K562 (cell line): ENCODE measurements at regions not wholly inside any gene's neighbourhood (a gene's known extent, or its start where the extent isn't known, plus 50 kb on each side); places are given as distances from the start of the nearest gene placed in this dataset.

Experiments
- ATAC-seq: fragments of 200-7000 bp; cut with Tn5 transposase; 3 replicates; pipeline ENCODE4 v1.9.1; 2020; ENCODE audit warnings: moderate library complexity
- BruUV-seq: library from RNA; stranded (reverse); fragments of 400-500 nt; replicated peaks from 2 replicates; lab custom pipeline; 2021; lab: Mats Ljungman, UMichigan
- CTCF ChIA-PET: fragments of 300-600 bp; formaldehyde crosslinking; extraction: SDS; loops from one replicate; lab custom pipeline; 2021; ENCODE audit warnings: low intra/inter-chr PET ratio; lab: Yijun Ruan, JAX
- POLR2A ChIA-PET: fragments of 300-600, 350-650 bp; sonication (Branson Sonifier 250); formaldehyde crosslinking; extraction: SDS; loops from one replicate; lab custom pipeline; 2021; ENCODE audit warnings: antibody characterized with exemption, inconsistent platforms; lab: Yijun Ruan, JAX
- DNase-seq, 4 experiments: peaks; one replicate each; pipeline versions ENCODE4 v3.0.0 to v3.0.0-alpha.2; 2011 to 2018; ENCODE audit warnings: low spot score in 3 of 4, mixed read lengths in 3 of 4; ENCODE audit errors: extremely low read depth in 1 of 4
- FAIRE-seq: peaks from 2 replicates; lab custom pipeline; 2011; peaks lifted over from hg19 to GRCh38; lab: Jason Lieb, UNC
- H2AFZ ChIP-seq: 2 replicates; pipeline ENCODE4 v1.6.0; 2011; ENCODE audit warnings: low read depth, low read length, control low read depth, inconsistent platforms
- H3K27ac ChIP-seq: fragments of 200-600 bp; 3 replicates; pipeline ENCODE4 v1.8.0; 2011; ENCODE audit warnings: low read depth, mild to moderate bottlenecking, control low read depth, inconsistent platforms, low read length, moderate library complexity, mixed read lengths; ENCODE audit errors: extremely low read depth
- H3K27me3 ChIP-seq, 2 experiments: fragments of 300-600 bp in 1 of 2; 2 replicates in 1 of 2; 3 replicates in 1 of 2; pipeline versions ENCODE4 v1.6.0 to v1.8.0; 2011; ENCODE audit warnings: inconsistent platforms in 2 of 2, low read length in 2 of 2, mild to moderate bottlenecking in 1 of 2, mixed read lengths in 1 of 2, moderate library complexity in 1 of 2; ENCODE audit not compliant: control insufficient read depth in 2 of 2, insufficient read depth in 2 of 2
- H3K36me3 ChIP-seq: fragments of 300-600 bp; 3 replicates; pipeline ENCODE4 v1.8.0; 2011; ENCODE audit warnings: mild to moderate bottlenecking, low read length, inconsistent platforms; ENCODE audit not compliant: control insufficient read depth, insufficient read depth
- H3K4me1 ChIP-seq, 2 experiments: fragments of 200-600 bp in 1 of 2; replicated peaks in 1 of 2; 2 replicates in 1 of 2; 3 replicates in 1 of 2; pipeline versions ENCODE4 v1.5.1 to v1.8.0; 2011; ENCODE audit warnings: inconsistent platforms in 2 of 2, low read length in 2 of 2, mild to moderate bottlenecking in 1 of 2, mixed read lengths in 1 of 2, moderate library complexity in 1 of 2; ENCODE audit not compliant: control insufficient read depth in 2 of 2, insufficient read depth in 2 of 2
- H3K4me2 ChIP-seq: 2 replicates; pipeline ENCODE4 v1.6.1; 2011; ENCODE audit warnings: low read length, control low read depth, inconsistent platforms, mixed read lengths; ENCODE audit not compliant: insufficient read depth
- H3K4me3 ChIP-seq: fragments of 200-600 bp; sonication (generic), shearing (Covaris generic); 2 replicates; pipeline ENCODE4 v1.5.1; 2016; ENCODE audit warnings: control low read depth, inconsistent platforms
- H3K79me2 ChIP-seq: fragments of 200-600 bp; 3 replicates; pipeline ENCODE4 v1.8.0; 2011; ENCODE audit warnings: low read length, inconsistent platforms; ENCODE audit not compliant: control insufficient read depth, insufficient read depth
- H3K9ac ChIP-seq, 2 experiments: 2 replicates each; pipeline versions ENCODE4 v1.6.0 to v1.6.1; 2011; ENCODE audit warnings: low read depth in 2 of 2, low read length in 2 of 2, control low read depth in 1 of 2, inconsistent platforms in 1 of 2, mild to moderate bottlenecking in 1 of 2, mixed read lengths in 1 of 2; ENCODE audit not compliant: insufficient read depth in 1 of 2
- H3K9me1 ChIP-seq: one replicate; pipeline ENCODE4 v1.6.0; 2011; ENCODE audit warnings: inconsistent platforms, mild to moderate bottlenecking, low read length, moderate library complexity; ENCODE audit not compliant: control insufficient read depth, insufficient read depth
- H3K9me3 ChIP-seq: replicated peaks from 2 replicates; pipeline ENCODE4 v1.5.1; 2011; ENCODE audit warnings: low read depth, low read length, inconsistent platforms; ENCODE audit not compliant: control insufficient read depth, insufficient read depth
- H4K20me1 ChIP-seq: replicated peaks from 2 replicates; pipeline ENCODE4 v1.6.1; 2011; ENCODE audit warnings: low read length, inconsistent platforms, mixed read lengths; ENCODE audit not compliant: control insufficient read depth, insufficient read depth
- BRCA1 ChIP-seq, 2 experiments: fragments of 450-650 bp in 1 of 2; sonication (generic) in 1 of 2; formaldehyde crosslinking in 1 of 2; IDR thresholded peaks; 2 replicates each; pipeline versions ENCODE4 v1.5.0 to v1.6.1; 2017 to 2020; ENCODE audit warnings: mild to moderate bottlenecking in 1 of 2, missing genetic modification reagents in 1 of 2
- DDX20 ChIP-seq: fragments of 450-650 bp; IDR thresholded peaks from 2 replicates; pipeline ENCODE4 v1.6.1; 2016; ENCODE audit warnings: missing genetic modification characterization, low read depth, mild to moderate bottlenecking, missing compliant biosample characterization, moderate library complexity
- ETV5 ChIP-seq: sonication (generic); formaldehyde crosslinking; IDR thresholded peaks from 2 replicates; pipeline ENCODE4 v1.4.0; 2020; ENCODE audit warnings: low read depth, mild to moderate bottlenecking, missing genetic modification reagents
- IRF2 ChIP-seq: sonication (generic); formaldehyde crosslinking; IDR thresholded peaks from 2 replicates; pipeline ENCODE4 v1.8.1; 2022; ENCODE audit warnings: mild to moderate bottlenecking, missing genetic modification reagents
- MXI1 ChIP-seq: IDR thresholded peaks from 2 replicates; pipeline ENCODE4 v1.6.1; 2011; ENCODE audit warnings: low read depth, mild to moderate bottlenecking, improper control_type of control experiment, low read length
- NR2C1 ChIP-seq, 2 experiments: fragments of 450-650 bp; IDR thresholded peaks; 2 replicates each; pipeline ENCODE4 v1.6.1; 2017; ENCODE audit warnings: mild to moderate bottlenecking in 2 of 2, antibody characterized with exemption in 1 of 2, inconsistent platforms in 1 of 2, missing compliant biosample characterization in 1 of 2, missing genetic modification characterization in 1 of 2
- RCOR1 ChIP-seq, 2 experiments: IDR thresholded peaks; 2 replicates each; pipeline ENCODE4 v1.6.1; 2012; ENCODE audit warnings: low read depth in 2 of 2, low read length in 2 of 2, borderline replicate concordance in 1 of 2, improper control_type of control experiment in 1 of 2
- TEAD1 ChIP-seq, 2 experiments: fragments of 450-650 bp in 1 of 2; sonication (generic) in 1 of 2; formaldehyde crosslinking; IDR thresholded peaks; 2 replicates each; pipeline versions ENCODE4 v1.4.0 to v1.8.0; 2020 to 2022; ENCODE audit warnings: mild to moderate bottlenecking in 2 of 2, missing genetic modification reagents in 1 of 2
- YY1 ChIP-seq, 3 experiments: IDR thresholded peaks; 2 replicates each; pipeline ENCODE4 v1.6.1; 2011; ENCODE audit warnings: low read length in 2 of 3, mild to moderate bottlenecking in 2 of 3, moderate library complexity in 2 of 3, borderline replicate concordance in 1 of 3, control low read depth in 1 of 3, low read depth in 1 of 3; ENCODE audit not compliant: insufficient read depth in 3 of 3, insufficient replicate concordance in 2 of 3, control insufficient read depth in 1 of 3, insufficient read length in 1 of 3; ENCODE audit errors: extremely low read depth in 1 of 3
- ZFP1 ChIP-seq: fragments of 450-650 bp; formaldehyde crosslinking; IDR thresholded peaks from 2 replicates; pipeline ENCODE4 v1.4.0; 2020; ENCODE audit warnings: mild to moderate bottlenecking, mixed read lengths
- ZNF57 ChIP-seq: fragments of 450-650 bp; formaldehyde crosslinking; IDR thresholded peaks from 2 replicates; pipeline ENCODE4 v1.4.0; 2020; ENCODE audit warnings: mild to moderate bottlenecking, moderate library complexity
- ZNF764 ChIP-seq: fragments of 250-450 bp; sonication (Bioruptor Pico); IDR thresholded peaks from 2 replicates; pipeline ENCODE4 v1.4.0; 2020; ENCODE audit warnings: low read depth, mild to moderate bottlenecking, moderate library complexity
- WGBS: fragments of 100-300 bp; shearing (Covaris generic); methylation state at CpG from one replicate; pipeline ENCODE4 v1.1.6; 2016; ENCODE audit warnings: low coverage, mixed read lengths; ENCODE audit not compliant: insufficient coverage; ENCODE audit errors: missing lambda C conversion rate; 5-methylcytosine and 5-hydroxymethylcytosine counted together
- in situ Hi-C: fragments of 300-500 bp; cut with MboI; formaldehyde crosslinking; loops from 4 replicates; pipeline ENCODE4 v1.15.0; 2018; ENCODE audit warnings: inconsistent platforms, mixed read lengths
- intact Hi-C: fragments of 100-400 bp; cut with micrococcal nuclease; formaldehyde crosslinking; loops from 2 replicates; pipeline ENCODE4 v1.14.2; 2022
- TF ChIP-seq, protein P1 (sequence below): fragments of 200-800 bp; sonication (Bioruptor generic); IDR thresholded peaks from 2 replicates; pipeline ENCODE4 v1.6.1; 2017; ENCODE audit warnings: missing genetic modification characterization, missing compliant biosample characterization
- TF ChIP-seq, protein P2 (sequence below): sonication (generic); formaldehyde crosslinking; IDR thresholded peaks from 2 replicates; pipeline ENCODE4 v1.8.0; 2022; ENCODE audit warnings: missing genetic modification reagents, mild to moderate bottlenecking, borderline replicate concordance
- TF ChIP-seq, protein P3 (sequence below): fragments of 250-450 bp; sonication (Bioruptor Pico); IDR thresholded peaks from 2 replicates; pipeline ENCODE4 v1.4.0; 2020; ENCODE audit warnings: mild to moderate bottlenecking, moderate library complexity

DNA sequence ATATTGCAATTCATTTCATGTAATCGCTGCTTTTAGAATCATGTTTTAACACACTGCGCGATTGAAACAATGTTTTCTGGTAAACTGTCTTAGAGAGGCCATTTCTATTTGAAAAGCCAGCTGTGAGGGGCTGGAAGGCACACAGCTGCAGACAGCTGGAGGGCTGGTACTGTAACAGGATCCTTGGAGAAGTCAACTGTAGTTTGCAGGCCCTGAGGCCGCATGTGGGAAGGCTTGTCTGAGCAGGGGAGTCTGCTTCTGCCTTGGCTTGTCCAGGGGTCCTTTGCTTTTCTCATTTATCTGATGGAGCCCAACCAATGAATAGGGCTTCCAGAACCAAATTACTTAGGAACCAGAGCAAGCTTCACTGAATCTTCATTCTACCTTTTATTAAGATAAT is 313.5 kb downstream of the BLID start (continued):
- TF ChIP-seq, protein P1, sequence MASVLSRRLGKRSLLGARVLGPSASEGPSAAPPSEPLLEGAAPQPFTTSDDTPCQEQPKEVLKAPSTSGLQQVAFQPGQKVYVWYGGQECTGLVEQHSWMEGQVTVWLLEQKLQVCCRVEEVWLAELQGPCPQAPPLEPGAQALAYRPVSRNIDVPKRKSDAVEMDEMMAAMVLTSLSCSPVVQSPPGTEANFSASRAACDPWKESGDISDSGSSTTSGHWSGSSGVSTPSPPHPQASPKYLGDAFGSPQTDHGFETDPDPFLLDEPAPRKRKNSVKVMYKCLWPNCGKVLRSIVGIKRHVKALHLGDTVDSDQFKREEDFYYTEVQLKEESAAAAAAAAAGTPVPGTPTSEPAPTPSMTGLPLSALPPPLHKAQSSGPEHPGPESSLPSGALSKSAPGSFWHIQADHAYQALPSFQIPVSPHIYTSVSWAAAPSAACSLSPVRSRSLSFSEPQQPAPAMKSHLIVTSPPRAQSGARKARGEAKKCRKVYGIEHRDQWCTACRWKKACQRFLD (CRISPR knock-in tag): no peak
- no peak for TF ChIP-seq DDX20 (tag)
- TF ChIP-seq RCOR1 (IDR thresholded peaks at IDR 0.05; ENCODE audit: borderline replicate concordance in 1 of 2, low read depth in 2 of 2, low read length in 2 of 2): no peak
- no peak for TF ChIP-seq ETV5 (CRISPR knock-in tag)
- no peak for TF ChIP-seq ZFP1 (CRISPR knock-in tag)
- no peak for TF ChIP-seq ZNF764 (CRISPR knock-in tag)

DNA sequence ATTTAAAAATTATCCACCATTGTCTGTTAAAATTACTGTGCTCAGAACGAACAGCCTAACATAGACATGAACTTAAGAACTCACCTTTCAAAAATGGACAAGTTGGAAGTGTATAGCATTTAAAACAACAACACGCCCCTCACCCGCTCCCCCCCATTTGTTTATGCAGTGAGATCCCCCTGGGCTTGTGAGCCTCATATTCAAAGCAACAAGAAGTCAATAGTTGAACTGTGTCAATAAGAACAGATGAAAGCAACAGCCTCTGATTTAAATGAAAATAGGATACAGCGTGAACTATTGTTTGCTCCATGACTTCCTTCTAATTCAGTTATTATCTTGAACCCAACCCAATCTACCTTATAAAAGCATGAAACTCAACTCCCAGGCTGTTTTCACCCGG is 314.2 kb downstream of the BLID start:
- 3% methylated on average over 5 of the region's 5 CpGs for WGBS
- Histone ChIP-seq H3K79me2 (no peaks in the 10 kb centered on the region), H3K4me1 (no peaks in the 10 kb centered on the region), H3K9me3 (no peaks in the 10 kb centered on the region), H3K27ac (no peak overlapping the region), H4K20me1 (no peaks in the 10 kb centered on the region), H3K4me2 (no peak overlapping the region), H3K4me3 (no peak overlapping the region), H3K36me3 (no peaks in the 10 kb centered on the region), H2AFZ (no peak overlapping the region), H3K27me3 (no peaks in the 10 kb centered on the region), H3K9me1 (no peaks in the 10 kb centered on the region), H3K9ac (no peak overlapping the region)
- POLR2A ChIA-PET: no interaction called here
- no TSS peak for BruUV-seq
- in situ Hi-C loops (no loop called here), intact Hi-C loops (no loop called here)
- no peak for DNase-seq
- no peak for FAIRE-seq
- no peak for ATAC-seq
- CTCF ChIA-PET: no interaction called here
- TF ChIP-seq, protein P2, sequence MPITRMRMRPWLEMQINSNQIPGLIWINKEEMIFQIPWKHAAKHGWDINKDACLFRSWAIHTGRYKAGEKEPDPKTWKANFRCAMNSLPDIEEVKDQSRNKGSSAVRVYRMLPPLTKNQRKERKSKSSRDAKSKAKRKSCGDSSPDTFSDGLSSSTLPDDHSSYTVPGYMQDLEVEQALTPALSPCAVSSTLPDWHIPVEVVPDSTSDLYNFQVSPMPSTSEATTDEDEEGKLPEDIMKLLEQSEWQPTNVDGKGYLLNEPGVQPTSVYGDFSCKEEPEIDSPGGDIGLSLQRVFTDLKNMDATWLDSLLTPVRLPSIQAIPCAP (CRISPR knock-in tag): no peak
- TF ChIP-seq TEAD1 (CRISPR knock-in tag; IDR thresholded peaks at IDR 0.05): no peak
- no peak for TF ChIP-seq IRF2
- TF ChIP-seq, protein P3, sequence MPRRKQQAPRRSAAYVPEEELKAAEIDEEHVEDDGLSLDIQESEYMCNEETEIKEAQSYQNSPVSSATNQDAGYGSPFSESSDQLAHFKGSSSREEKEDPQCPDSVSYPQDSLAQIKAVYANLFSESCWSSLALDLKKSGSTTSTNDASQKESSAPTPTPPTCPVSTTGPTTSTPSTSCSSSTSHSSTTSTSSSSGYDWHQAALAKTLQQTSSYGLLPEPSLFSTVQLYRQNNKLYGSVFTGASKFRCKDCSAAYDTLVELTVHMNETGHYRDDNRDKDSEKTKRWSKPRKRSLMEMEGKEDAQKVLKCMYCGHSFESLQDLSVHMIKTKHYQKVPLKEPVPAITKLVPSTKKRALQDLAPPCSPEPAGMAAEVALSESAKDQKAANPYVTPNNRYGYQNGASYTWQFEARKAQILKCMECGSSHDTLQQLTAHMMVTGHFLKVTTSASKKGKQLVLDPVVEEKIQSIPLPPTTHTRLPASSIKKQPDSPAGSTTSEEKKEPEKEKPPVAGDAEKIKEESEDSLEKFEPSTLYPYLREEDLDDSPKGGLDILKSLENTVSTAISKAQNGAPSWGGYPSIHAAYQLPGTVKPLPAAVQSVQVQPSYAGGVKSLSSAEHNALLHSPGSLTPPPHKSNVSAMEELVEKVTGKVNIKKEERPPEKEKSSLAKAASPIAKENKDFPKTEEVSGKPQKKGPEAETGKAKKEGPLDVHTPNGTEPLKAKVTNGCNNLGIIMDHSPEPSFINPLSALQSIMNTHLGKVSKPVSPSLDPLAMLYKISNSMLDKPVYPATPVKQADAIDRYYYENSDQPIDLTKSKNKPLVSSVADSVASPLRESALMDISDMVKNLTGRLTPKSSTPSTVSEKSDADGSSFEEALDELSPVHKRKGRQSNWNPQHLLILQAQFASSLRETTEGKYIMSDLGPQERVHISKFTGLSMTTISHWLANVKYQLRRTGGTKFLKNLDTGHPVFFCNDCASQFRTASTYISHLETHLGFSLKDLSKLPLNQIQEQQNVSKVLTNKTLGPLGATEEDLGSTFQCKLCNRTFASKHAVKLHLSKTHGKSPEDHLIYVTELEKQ: no peak
- no peak for TF ChIP-seq BRCA1 (IDR thresholded peaks at IDR 0.05)
- no peak for TF ChIP-seq BRCA1 (CRISPR knock-in tag; IDR thresholded peaks at IDR 0.05)
- no peak for TF ChIP-seq ZNF57
- no peak for TF ChIP-seq NR2C1 (IDR thresholded peaks at IDR 0.05)
- TF ChIP-seq NR2C1 (tag; IDR thresholded peaks at IDR 0.05): no peak
- no peak for TF ChIP-seq MXI1
- TF ChIP-seq YY1 (IDR thresholded peaks at IDR 0.05; ENCODE audit: borderline replicate concordance in 1 of 3, control insufficient read depth in 1 of 3, extremely low read depth in 1 of 3, insufficient read depth in 3 of 3, insufficient read length in 1 of 3, insufficient replicate concordance in 2 of 3, low read depth in 1 of 3, low read length in 2 of 3): no peak
